HT-29 (cell line): ENCODE measurements at regions not wholly inside any gene's neighbourhood (a gene's known extent, or its start where the extent isn't known, plus 50 kb on each side); places are given as distances from the start of the nearest gene placed in this dataset.

Experiments used
- DNase-seq: peaks from one replicate; pipeline ENCODE4 v3.0.0-alpha.2; 2015; ENCODE audit warnings: low spot score

DNA sequence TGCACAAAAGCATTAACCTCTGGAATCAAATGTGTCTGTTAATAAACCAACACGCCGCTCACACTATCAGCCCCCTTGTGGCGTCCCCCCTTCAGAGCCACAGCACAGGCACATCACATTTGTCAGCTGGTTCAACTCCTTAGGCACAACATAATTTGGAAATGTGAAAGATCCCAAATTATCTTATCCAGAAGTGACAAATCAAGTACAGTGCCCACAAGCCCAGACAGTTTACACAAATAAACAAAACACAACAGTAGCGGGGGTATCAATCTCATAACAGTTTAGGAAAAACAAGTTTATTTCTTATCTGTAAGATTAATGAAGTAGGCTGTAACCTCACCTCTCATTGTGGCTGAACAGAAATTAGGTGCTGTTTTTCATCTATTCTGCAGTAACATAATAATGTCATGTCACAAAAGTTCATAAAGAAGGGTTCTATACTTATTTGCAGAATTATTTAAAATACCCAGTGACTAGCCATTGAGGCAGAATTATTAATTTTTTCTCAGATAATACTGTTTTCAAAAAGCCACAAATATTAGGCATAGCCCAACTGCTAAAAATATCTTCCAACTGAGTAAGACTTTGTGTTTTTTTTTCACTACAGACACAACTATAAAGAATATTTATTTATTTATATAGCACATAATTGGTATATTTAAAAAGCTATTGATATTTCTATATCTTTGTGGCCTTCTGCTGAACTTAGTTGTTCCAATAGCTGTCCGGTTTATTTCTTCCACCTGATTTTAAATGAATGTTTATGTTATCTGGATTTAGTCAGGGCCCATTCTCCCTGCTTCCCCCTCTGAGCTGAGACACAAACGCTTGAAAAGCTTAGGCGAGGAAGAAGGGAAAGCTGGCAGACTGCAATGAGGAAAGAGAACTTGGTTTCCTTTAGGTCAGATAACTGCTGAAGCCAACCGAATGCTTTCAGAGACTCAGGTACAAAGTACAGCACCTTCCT is 214.7 kb downstream of the QDPR start:
- DNase-seq, result no peak

DNA sequence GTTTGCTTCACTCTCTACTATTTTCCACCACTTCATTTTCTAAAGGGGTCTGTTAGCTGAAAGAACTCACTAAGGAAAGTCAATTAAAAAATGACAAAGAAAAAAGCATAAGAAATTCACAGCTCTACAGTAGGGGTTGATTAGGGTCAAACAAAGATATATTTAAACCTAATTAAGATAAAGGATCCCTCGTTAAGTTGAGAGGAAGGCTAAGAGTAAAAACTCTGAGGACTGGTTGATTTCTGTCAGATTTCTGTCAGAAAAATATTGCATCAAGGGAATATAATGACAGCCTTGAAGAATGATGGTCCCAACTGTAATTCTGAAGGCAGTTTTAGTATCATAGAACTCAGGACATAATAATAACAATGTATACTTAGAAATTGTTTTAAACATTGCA is 218.0 kb downstream of the QDPR start:
- DNase-seq, result no peak

DNA sequence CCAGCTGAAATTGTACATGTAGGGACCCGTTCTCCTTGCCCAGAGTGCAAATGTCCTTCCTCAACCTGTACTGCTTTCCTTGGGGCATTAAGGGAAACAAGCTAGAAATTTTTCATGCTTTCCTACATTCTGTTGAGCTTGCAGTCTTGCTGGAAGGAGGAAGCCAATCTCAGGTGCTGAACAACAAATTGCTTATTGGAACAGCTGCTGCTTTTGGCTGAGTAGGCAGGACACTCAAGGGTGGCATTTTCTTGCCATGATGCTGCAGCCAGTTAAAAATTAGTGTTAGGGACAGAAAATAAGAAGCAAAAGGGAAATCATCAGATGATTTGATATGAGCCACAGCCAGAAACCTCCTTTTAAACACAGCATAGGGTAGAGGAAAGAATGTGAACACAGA is 223.7 kb downstream of the QDPR start:
- no peak for DNase-seq

DNA sequence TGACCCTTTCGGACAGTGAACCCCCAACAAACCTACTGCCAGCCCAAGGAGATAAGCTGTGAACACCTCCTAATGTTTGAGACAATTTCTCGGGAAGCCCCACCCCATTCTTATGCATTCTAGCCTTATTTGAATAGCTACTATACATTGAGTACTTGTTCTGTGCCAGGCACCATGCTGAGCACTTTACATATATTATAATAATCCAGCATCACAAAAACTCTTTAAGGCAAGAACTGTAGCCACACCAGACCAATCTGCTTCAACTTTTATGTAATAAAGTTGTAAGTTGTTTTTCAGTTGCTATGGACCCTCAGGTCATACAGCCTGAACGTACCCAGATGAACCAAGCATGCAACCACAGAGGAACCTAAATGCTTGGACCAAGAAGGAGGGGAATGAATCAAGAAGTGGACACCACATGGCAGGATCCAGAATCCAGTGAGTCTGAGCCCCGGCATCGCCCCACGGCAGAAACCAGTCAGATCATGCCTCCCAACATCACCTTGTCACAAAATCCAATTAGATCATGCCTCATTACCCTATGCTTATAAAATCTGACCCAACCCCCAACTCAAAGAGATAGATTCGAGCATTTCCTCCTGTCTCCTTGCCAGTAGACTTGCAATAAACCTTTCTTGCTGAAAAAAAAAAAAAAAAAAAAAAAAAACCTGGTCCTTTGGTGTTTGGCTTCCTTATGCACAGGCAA is 225.0 kb downstream of the QDPR start:
- DNase-seq, result no peak

GRCh38 chr4:17285747-17286146 is 226.1 kb downstream of the QDPR start:
- DNase-seq, result no peak

DNA sequence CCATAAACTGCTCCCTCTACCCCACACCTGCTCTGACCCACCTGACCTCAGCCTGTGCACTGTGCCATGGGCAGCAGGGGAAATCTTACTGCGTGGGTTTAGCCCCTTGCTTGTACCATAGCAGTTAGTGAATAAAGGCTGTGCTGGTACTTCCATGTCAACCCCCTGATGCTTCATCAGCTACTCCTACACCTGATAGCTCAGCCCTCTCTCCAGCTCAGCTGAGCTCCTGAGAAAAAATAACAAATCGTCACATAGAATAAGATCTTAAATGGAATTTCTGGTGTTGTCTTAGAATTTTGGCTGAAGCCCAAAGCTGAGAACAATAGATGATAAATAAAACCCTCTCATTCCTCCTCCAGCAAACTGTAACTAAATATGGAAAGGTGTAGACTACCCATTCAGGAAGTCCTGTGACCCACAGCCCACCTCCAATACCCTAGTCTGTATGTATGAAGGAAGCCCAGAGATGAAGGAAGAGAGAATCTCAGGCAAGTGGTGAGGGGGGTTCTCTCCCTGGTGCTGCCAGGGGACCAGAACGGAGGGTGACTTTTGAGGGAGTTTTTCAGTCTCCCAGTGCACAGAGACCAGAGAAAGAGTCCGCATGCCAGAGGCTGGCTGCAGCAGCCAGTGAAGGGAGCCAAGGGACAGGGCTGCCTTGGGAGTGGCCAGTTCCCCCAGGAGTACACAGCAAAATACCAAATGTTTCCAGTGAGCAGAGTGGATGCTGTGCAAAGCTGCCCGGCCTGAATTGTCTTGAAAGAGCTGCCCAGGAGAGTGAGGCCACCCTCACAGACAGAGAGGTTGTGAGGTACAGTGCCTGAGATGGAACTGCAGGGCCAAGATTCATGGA is 227.3 kb downstream of the QDPR start:
- no peak for DNase-seq

DNA sequence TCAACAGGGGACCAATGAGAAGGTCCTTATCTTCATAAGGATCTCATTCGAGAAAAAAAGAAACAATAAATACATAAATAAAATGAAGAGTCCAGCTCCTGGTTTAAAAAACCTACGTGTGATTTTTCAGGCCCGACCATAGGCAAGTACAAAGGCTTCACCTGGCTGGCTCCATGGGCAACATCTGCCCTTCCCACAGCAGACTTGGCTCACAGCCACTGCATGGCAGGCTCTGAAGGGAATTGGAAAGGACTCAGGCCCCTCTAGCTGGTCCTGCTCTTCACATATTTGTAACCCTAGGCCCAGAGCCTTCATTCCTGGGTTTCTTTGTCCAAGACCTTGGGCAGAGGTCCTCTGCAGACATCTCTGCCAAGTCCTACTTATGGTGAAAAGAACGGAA is 228.1 kb downstream of the QDPR start:
- DNase-seq, result no peak

- DNase-seq, result no peak
These were observed 228.6 kb downstream of the QDPR start for GRCh38 chr4:17283251-17283650.

- no peak for DNase-seq
These were observed 231.4 kb downstream of the QDPR start for GRCh38 chr4:17280261-17281018.

- no peak for DNase-seq
These were observed 235.1 kb downstream of the QDPR start for GRCh38 chr4:17276776-17277175.

- DNase-seq, result no peak
These were observed 236.1 kb downstream of the QDPR start for GRCh38 chr4:17275836-17276235.

DNA sequence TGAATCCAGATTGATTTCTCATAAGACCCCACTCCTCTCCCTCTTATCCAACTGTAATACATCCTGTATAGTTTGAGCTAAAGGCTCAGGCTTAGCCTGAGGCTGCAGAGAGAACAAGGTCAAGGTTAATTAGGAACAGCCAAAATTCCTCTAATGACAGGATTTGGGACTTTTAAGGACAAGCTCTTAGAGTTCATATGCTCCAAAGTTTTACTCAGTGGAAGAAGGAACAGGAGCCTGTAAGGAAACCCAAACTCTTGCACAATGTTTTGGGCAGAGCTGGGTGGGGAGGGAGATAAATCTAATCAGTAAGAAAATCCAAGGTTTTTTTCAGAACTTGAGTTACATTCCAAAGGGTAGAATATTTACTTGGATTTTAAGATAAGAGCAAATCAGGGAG is 238.8 kb downstream of the QDPR start:
- no peak for DNase-seq

DNA sequence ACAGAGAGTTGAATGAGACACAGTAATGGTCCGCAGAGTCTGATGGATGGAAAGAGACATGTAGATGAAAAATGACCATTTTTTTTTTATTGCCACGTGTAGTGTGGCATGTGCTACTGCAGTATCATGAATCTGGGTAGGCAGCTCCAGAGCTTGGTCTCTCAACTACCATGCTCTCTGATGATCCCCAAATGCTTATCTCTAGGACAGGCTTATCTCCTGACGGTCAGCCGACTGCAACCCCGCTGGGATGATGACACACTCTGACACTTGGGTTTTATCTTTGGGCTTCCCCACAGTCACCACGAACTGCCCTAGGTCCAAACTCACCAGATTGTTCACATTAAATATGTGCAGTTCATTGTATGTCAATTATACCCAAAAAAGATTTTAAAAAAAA is 239.7 kb downstream of the QDPR start:
- no peak for DNase-seq

DNA sequence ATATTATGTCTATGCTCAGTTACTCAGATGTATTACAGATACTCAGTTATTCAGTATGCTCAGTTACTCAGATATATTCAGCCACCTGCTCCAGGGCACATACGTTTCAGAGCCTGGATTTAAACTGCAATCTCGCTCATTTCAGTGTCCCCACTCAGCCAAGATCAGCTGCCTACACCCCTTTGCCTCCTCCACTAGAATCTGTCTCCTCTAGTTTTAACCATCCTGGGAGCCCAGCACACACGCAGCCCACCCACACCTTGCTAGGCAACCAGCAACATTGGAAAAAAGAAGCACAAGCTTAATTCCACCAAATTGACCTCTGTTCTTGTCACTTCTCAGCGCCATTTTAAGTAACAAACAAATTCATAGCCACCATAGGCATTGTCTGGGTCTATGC is 246.2 kb downstream of the QDPR start:
- no peak for DNase-seq

DNA sequence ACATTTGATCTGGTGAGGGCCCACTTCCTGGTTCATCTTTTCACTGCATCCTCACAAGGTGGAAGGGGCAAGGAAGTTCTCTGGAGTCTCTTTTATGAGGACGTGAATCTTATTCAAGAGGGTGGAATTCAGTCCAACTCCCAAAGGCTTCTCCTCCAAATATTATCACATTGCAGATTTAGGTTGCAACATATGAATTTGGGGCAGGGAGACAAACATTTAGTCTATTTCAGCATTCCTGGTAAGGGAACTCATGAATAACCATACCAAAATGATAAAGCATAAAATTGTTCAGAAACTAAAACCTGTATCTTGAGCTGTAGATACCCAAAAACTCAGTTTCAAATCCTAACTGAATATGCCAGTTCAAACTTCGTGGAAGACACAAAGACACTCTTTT is 246.8 kb downstream of the QDPR start:
- no peak for DNase-seq

- DNase-seq, result no peak
These were observed 251.6 kb downstream of the QDPR start for GRCh38 chr4:17260166-17260907.

DNA sequence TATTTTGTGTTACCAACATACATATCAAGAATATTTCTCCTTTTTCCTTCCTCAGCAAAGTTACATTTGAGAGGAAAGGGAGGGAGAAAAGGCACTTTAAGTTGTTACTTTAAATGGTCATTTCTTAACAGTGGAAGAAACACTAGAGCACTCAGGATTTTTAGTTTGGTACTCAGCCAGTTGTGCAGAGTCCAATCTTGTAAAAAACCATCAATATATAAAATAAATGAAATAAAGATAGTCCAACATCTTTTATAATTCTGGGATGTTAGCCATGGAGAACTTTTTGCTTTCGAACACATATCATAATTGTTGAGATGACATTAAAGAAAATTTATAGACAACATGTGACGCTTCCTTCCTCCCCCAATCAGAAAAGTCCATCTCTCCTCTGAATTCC is 253.8 kb downstream of the QDPR start:
- DNase-seq, result no peak

GRCh38 chr4:17252131-17252530 is 259.8 kb downstream of the QDPR start:
- DNase-seq, result no peak

DNA sequence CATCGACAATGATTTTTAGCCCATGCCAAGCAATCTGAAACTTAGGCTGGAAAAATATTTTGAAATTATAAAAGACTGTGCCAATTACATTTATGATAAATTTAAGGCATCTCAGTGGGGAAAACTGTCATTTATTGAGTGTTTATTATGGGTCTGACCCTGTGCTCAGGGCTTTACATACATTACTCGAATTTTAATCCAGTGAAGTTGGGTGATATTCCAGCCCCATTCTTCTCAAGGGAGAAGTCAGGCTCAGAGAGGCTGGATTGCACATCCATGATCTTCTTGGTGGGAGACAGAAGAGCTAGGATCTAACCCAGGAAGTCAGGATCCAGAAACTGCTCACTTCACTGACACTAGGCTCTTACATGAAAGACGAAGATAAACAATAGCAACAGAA is 260.8 kb downstream of the QDPR start:
- no peak for DNase-seq

DNA sequence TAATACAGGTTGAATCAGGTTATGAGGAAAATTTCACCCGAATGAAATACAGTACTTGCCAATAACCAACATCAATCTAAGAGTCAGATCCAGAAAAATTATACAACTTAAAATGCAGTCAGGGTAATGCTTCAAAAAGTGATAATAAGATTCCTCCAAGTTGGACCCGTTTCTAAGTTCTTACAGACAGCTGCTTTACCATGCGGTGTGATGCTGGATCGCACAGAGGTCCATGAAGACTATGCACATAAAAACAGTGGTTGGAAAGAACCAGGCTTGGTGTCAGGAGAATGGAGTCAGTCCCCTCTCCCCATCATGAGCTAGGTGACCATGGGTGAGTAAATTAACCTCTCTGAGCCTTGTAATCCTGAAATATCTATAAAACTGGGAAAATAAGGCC is 261.3 kb downstream of the QDPR start:
- no peak for DNase-seq

DNA sequence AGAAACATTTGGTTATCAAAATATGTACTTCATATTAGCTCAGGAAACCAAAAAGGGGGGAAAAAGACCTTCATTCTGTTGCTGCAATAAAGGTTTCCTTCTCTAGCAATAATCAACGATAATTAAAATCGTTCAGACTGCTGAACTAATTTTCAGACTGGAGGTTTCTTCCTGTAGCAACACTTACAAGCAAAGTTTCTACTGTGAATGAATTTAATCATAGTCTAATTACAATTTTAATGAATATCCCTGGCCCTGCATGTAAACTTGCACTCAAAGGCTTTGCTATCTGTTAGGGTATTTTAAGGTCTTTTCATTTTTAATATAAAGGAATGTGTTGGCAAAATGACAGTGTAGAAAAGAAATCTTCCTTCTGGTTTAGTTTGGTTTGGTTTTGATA is 265.2 kb downstream of the QDPR start:
- DNase-seq, result no peak
